NT2/D1 (cell line): ENCODE measurements at regions not wholly inside any gene's neighbourhood (a gene's known extent, or its start where the extent isn't known, plus 50 kb on each side); places are given as distances from the start of the nearest gene placed in this dataset.

ENCODE experiments used
- SUZ12 ChIP-seq: IDR thresholded peaks from 2 replicates; pipeline ENCODE4 v1.6.1; 2011; ENCODE audit not compliant: insufficient read length, insufficient read depth; ENCODE audit errors: extremely low read depth
- YY1 ChIP-seq: IDR thresholded peaks from 2 replicates; pipeline ENCODE4 v1.6.1; 2011; ENCODE audit not compliant: insufficient read length, insufficient read depth
- ZNF274 ChIP-seq: IDR thresholded peaks from 2 replicates; pipeline ENCODE4 v1.6.1; 2011; ENCODE audit warnings: mild to moderate bottlenecking, low read depth, low read length

GRCh38 chr17:51365090-51365489, 104.7 kb downstream of the UTP18 start:
- no peak for TF ChIP-seq SUZ12
- no peak for TF ChIP-seq ZNF274
- no peak for TF ChIP-seq YY1
